NCI-H226 (cell line): ENCODE measurements at regions not wholly inside any gene's neighbourhood (a gene's known extent, or its start where the extent isn't known, plus 50 kb on each side); places are given as distances from the start of the nearest gene placed in this dataset.

Experiments
- DNase-seq: peaks from one replicate; pipeline ENCODE4 v3.0.0-alpha.2; 2015

DNA sequence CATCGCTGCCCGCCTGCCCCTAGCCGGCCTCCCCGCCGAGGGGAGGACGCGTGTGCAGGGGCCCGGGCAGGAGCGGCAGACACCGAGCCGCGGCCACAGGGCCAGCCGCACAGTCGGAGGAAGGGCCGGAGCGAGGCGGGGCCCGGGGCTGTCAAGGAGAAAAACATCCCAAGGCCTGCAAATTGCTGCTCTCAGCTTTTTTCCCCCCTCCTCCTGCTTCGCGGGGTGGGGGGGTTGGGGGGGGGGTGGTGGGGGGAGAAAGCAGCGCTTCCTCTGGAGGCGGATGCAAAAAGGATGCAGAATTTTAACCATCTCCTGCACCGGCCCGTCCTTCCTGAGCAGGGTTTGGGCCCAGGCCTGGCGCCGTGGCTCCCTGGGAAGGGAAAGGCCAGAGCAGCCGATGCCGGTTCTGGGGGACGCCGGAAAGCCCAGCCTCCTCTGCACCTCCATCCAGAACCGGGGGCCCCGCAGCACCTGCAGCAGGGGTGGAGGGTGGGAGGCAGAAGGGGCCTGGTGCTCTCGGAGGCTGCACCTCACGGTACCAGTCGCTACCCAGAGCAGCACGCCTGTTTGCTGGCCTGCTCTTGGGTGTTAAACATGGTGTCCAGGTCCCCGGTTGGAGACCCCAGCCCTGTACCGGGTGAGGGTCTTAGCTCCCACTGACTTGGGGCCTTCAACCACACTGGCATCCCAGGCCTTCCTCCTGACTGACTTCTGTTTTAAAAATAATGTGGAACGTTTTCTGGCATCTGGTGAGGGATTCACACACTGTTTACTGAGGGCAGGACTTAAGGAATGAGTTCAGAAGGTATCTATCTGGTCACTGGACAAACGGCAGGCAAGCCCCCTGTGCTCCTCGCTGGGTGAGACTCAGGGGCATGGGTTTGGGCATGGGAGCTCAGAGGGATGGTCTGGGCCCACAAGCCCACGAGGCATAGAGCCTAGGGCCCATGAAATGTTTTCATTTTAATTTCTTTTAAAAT, 77.4 kb upstream of the WNT7B start:
- DNase-seq: no peak

DNA sequence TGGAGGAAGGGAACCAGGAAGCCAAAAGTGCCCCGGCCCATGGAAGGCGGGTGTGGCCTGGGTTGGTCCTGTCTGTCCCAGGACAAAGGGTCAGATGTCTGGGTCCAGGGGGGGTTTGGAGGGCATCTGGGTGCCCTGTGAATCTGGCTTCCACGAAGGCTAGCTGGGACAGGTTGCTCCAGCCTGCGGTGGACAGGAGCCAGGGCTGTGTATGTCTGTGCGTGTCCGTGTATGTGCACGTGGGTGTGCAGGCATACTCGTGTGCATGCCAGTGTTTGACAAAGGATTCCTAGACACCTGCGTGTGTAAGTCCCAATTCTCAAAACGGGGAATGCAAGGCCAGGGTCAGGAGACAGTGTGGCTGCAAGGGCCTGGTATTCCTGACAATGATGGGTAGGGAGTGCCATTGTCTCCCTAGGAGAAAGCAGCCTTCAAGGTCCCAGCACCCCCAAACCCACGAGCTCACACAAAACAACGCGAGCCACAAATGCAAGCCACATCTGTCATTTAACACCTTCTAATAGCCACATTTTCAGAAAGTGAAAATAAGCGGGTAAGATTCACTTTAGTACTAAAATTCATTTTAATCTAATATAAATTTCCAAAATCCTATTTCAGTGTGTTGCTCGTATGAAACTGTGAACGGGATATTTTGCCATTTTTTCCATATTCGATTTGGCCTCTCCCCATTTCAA, 78.4 kb upstream of the WNT7B start:
- DNase-seq: no peak

DNA sequence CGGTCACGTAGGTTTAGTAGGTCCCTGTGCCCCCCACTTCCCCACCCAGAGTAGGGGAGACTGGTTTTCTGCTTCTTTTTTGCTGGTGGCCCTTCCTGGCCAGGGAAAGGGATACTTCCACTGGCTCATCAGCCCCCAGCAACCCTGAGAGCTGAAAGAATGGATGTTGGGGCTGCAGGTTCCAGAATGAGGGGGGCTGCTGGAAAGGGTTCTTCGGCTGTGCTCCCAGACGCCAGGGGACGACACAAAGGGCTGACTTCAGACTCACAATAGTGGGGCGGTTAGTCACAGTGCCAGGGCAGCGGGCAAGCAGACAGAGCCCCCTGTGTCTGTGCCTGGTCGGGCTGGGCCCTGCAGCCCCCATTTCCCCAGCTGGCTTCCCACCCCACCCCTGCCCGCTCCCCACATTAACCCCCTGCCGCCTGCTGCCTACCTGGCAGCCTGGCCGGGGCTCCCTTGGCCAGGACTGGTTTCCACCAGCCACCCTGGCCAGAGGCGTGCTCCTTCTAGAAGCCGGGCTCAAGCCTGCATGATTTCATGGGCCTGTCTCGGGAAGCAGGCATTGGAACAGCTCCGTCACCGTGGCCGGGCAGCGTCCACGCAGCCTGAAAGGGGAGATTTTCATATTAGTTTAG, 79.1 kb upstream of the WNT7B start:
- DNase-seq: no peak

DNA sequence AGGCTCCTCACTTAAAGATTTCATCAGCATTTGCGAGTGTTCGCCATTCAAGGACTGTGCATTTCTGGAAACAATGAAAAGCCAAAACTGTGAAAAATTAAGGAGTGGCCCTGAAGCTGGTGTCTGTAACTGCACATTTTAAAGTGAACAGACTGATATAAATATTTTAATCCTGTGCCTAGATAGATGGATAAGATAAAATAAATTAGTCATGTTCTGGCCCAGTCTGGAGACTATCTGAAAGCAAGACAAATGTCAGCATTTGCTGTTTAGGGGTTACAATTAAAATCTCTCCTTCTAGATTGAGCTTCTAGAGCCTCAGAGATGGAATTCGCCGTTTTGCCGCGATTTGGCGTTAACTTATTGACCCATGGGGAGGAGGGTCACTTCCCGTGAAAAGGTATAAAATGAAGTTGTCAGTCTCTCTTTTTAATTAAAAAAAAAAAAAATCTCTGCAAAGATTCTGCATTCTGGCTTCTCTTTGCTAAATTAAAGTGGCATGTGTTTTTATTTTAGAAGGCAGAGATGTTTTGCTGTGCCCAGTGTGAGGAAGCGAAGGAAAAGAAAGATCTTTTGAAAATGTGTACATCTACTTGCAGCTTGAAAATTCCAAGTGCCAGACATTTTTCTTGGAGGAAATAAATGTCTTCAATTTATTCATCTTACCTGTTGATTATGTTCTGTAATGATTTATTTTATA, 79.7 kb upstream of the WNT7B start:
- DNase-seq: no peak

DNA sequence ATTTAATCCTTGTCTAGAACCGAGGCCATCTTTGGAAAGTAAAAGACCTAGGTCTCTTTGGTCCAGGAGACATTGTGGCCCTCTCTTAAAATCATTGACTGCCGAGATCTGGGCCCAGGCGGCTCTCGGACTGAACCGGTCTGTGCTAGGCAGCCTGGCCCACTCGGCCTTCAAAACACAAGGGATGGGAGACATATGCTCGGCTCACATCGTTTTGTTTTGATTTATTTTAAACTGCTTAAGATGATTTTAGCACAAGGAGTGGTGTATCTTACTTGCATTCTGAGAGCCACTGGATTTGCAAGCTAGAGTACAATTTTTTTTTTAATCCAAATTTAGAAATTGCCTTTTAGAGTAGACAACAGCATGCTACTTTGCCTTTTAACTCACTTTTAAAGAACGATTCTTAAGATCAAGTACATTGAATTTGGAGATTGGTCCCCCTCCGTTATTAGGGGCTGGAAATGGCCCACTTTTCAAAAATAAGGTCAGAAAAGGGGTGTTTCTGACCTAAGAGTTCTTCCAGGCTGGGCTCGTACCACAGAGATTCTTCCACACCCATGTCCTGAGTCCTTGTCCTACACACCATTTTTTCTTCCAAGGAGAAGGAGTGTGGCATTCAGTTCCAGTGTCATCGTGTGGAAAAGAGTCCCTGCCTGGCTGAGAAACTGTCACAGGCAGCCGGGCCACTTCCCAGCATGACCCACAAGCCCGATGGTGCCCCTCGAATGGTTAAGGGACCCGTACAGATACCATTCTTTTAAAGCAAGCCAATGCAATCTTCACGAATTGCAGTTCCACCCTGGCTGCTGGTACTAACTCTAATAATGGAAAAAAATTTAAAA, 80.5 kb upstream of the WNT7B start:
- no peak for DNase-seq

DNA sequence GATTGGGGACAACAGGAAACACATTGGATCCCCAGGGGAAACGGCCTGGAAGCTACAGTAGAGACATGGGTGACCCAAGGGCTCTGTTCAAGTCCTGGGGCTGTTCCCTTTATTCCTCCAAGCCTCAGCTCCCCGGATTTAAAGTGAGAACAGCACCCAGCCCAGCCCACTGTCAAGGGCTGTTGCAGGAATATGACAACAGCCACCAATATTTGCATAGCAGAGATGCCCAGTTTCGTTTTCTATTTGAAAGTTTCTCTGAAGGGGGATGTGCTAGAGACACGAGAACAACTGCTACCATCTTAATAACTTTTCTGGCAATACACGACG, 81.1 kb upstream of the WNT7B start:
- DNase-seq: no peak

DNA sequence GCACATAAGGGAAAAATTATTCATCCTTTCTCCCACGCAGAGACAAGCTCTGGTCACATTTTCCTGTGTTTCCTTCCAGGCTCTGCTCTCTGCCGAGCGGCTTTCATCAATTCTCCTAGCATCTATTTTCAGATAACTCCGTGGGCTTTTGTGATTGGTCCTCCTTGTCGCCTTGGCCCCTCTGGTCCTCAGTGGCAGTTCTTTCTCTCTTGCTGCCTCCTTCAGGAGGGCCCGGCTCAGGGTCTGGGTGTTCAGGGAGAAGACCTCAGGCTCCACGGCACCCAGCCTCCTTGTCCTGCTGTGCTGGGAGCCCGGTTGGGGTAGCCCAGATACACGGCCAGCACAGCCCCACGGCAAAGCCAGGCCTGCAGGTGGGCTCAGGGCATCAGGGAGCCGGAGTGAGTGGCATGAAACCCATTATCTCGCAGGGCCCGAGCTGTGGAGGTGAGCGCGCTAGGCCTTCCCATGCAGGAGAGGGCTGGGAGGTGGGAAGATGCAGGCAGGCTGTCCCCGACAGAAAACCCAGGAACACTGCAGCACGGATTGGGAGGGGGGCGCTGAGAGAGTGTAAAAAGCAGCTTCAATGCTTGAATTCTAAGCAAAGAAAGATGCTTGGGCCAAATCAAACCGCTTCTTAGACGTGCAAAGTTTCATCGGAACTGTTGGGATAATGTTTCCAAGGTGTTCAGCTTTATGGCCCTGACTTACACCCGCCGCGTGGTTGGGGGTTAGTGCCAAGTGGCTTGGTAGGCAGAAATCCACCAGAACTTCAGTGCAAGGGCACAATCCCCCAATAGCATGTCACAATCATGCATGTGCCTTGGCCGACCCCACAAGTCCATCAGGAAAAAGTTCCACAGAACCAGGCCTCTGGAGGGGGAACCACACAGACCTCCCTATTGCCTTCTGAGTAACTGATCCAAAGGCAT, 81.9 kb upstream of the WNT7B start:
- DNase-seq: no peak

DNA sequence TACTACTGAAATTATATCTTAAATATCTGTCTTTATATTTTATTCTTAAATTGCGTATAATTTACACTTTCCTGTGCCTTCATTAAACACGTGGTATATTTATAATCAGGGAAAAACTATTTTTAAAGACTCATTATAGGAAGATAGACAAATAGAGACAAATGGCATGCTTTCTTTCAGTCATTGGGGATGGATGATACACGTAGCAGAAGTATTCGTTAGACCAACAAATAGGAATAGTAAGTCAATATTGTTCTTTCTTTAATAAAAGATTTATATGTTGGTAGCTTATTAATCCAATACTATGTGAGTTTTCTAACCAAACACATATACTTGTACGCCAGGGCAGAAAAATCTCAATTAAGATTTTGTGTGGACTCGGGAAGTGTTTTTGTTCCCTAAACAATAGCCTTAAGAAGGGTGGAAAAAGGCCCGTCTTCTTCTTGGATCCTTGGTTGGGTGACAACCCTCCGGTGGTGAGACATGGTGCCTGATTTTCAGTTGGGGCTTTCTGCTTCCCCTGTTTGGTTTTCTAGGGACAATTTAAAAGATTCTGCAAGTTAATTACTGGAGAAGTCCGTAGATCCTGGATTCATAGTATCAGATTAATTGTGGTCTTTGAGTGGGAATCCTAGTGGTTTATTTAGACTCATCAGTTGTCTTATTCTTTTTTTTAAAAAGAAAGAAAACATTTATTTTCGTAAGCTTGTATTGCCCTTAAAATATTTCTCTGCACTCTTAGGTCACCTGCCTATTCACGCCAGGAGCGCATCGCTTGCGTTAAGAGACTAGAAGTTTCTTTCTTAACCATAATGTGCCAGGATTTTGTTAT, 83.5 kb upstream of the WNT7B start:
- no peak for DNase-seq

DNA sequence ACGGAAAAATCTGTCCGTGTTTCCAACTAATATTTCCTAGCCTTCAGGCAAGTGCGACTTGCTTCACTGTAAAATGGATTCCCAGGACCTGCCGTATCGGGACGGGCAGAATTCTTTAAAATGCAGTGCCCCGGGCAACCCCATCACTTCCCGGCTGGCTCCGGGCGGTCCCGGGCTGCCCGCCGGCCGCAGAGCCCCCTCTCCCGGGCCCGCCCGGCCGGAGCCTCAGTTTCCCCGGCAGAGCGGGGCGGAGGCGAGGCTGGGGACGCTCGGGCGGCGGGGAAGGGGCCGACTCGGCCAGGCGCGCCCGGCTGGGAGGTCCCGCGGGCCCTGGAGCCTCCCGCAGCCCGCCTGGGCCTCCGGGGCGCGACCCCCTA, 84.2 kb upstream of the WNT7B start:
- DNase-seq: no peak

DNA sequence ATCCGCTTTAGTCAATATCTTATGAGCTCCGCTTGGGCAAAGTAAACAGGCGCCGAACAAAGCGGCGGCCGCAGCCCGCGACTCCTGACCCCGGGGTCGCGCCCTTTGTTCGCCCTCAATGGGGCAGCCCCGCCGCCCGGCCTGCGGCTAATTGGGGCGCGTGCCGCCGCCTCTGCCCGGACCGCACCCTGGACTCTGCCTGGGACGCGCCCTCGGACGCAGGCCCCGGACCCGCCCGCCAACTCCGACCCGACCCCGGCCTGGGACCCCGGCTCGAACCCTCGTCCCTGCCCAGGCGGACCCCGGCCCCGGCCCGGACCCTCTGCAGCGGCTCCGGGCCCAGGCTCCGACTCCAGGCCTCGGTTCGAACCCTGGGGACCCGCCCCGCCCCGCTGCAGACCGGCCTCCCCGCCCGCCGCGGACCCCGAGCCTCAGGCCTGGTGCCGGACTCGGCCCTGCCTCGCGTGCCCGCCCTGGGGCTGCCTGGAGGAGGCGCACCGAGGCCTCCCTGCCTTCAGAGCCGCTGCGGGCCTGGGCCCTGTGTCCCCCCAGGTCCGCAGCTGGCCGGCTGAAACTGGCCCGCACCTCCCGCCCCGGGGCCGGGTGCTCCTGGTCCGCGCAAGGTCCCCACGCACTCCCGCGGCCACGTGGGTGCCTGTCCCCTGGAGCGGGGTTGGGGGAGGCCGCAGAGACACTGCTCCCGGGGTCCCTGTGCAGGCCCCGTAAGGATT, 84.7 kb upstream of the WNT7B start:
- no peak for DNase-seq

DNA sequence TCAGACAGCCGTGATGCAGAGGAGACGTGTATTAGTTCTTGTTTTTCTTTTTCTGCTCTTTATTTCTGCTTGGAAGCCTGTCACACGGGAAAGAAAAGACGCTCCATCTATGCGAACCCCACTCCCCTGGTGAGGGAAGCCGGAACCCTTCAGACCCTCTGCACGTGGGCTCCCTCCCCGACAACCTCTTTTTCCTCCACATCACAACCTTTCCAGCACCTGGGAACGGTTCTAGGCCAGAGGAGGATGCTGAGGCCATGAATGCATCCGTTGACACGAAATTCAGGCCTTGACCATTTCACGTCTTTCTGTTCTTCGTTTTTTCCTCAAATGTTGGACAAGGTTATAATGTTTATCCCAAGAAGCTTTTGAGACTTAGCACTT, 85.3 kb upstream of the WNT7B start:
- DNase-seq: no peak

DNA sequence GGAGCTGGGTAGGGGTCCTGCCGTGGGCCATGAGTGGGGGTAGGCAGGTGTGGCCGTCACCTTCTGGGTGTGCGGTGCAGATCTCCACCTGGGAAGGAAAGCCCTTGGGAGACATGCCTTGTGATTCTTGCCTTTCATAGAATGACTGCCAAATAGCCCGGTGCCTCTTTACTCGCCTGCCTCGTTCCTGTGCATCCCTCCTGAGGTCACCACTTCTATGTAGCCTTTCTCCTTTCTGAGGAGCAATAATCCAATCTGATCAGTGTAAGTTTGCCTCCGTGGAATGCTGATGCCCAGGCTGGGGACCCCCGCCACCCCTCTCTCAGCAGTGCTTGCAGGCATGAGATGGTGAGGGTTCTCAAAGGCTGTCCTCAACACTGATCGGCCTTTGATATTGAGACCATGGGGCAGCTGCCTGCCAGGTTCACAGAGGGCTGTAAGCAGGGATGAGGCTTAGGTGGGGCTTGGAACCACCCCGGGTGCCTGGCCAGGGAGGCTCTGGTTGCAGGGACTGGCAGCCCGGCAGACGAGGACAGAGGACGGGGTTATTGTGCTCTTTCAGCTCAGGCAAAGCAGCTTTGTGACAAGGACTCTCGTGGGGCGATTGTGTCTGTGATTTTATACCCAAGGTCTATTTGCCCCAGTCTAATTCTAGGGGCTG, 86.1 kb upstream of the WNT7B start:
- no peak for DNase-seq

DNA sequence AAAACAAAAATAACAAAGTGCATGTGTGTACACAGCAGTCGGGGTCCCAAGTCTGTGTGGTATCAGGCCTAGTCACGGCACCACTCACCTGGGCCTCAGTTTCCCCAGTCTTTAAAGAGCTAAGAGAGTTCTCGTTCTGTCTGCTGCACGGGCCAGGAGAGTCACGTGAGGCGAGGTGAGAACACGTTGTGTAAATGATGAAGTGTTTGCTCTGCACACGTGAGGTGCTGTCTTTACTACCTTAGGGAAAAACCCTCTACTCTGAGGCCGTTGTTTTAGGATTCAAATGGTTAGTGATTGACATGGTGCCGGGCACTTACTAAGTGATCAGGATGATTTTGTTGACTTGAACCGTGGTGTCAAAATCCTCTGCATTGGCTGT, 86.5 kb upstream of the PPARA start:
- DNase-seq: no peak

DNA sequence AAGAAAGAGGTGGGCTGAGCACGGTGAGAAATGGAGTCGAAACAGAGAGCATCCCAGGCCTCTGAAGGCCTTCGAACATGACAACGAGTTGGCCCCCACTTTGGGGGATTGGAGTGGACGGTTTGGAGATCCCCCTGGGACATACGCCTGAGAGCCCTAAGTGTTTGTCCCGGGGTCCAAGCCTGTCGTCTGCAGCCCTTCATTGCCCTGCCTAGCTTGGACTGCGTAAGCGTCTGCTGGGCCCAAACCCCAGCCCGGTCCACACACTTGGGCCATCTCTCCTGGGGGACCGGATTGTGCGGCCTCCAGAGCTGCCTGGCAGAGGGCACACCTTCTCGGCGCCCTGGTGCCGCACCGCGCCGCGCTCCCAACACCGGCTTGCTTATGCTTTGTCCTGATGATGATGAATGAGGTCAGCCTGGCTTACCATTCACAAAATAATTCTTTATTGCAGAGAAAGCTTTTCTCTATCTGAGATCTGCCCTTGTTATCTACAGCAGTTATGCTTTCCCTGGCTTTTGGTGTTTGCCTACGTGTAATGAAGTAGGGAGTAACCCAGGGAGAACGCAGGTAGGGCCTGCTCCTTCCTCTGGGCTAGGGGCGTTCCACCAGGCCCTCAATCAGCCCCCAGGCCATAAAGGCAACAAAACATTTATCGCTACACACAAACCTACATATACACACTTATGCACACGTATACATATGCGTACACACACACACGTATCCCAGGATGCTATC, 85.9 kb upstream of the PPARA start:
- DNase-seq: no peak

DNA sequence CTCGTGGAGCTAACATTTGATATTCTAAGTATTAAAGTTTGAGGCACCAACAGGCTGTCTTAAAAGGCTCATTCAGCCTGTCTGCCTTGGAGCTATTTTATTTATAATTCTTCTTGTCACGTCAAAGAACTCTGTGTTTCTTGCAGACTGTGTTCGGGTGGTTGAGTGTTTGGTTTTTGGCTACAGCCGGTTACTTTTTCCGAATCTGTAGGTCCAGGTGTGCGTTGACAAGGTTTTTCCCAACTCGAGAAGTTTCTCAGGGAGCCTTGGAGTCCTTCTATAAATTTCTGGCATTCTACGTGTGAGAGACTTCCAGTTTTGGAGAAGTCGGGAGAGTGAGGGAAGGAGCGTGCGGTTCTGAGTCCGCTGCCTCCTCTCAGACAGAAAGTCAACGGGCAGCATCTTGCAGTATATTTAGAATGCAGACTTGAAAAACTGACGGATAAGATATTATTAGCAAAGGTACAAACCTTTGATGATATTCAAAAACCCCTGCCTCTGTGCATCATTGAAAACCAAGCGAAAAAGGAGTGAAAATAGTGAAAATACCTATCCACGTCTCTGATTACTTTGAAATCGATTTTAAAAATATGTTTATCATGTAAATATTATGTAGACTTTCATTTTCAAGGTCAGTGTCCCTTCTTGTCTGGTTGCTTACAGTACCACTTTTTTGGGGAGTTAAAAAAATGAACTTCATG, 85.2 kb upstream of the PPARA start:
- no peak for DNase-seq

DNA sequence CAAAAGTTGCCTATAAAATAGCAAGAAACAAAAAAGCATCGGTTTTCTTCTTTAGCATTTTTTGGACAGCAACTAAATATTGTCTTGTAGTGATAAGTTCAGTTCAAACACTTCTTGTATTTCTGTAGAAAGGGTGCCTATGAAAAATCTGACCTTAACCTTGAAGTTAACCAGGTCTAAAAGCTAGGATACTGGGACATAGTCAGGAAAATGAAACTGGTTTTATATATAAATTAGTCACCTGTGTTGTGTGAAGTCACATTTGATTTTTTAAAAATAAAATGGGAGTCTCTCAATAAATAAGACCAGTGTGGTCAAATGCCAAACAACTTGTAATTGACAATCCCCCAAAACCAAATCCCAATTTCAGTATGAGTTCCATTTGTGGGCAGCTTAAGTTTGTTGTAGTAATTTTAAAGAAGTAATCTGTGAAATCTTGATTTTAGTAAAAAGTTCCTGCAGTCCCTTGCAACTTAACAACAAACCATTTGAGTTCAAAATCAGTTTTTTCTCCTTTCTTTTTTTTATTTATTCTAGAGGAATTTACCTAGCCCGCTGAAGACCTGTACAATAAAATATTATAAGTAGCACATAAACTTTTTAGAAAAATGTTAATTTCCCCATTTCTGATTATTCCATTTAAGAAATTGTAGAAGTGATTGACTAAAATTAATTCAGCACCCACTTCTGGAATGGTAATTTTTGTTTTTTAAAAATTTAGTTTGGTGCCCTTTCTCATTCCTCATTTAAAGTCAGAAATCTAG, 84.5 kb upstream of the PPARA start:
- no peak for DNase-seq

DNA sequence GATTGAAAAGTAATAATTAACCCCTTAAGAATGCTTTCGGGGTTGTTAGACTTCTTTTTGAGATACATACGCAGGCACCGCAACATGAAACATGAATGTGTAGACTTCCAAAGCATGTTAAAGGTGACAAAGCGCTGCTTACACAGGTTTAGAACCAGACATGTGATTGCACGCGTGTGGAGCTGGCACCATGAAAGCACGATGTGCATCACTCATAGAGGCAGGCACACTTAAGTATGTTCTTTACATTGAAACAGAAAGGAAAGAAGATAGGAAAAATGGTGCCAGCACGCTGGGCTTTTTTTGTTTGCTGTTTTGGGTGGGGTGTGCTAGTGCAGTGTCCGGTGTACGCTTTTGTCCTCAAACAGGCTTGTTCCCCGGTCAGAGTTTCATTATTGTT, 83.6 kb upstream of the PPARA start:
- no peak for DNase-seq
